B cell (primary cell): ENCODE measurements at regions not wholly inside any gene's neighbourhood (a gene's known extent, or its start where the extent isn't known, plus 50 kb on each side); places are given as distances from the start of the nearest gene placed in this dataset.

Experiments
- EZH2 ChIP-seq: IDR thresholded peaks from 2 replicates; pipeline ENCODE4 v1.6.1; 2012; ENCODE audit warnings: borderline replicate concordance, low read depth, mild to moderate bottlenecking, moderate library complexity, low read length; ENCODE audit not compliant: insufficient read depth, poor library complexity, severe bottlenecking
- TF ChIP-seq, protein P1 (sequence below): fragments of 200-600 bp; IDR thresholded peaks from one replicate; pipeline ENCODE4 v1.8.0; 2022; ENCODE audit warnings: antibody characterized with exemption, mild to moderate bottlenecking

DNA sequence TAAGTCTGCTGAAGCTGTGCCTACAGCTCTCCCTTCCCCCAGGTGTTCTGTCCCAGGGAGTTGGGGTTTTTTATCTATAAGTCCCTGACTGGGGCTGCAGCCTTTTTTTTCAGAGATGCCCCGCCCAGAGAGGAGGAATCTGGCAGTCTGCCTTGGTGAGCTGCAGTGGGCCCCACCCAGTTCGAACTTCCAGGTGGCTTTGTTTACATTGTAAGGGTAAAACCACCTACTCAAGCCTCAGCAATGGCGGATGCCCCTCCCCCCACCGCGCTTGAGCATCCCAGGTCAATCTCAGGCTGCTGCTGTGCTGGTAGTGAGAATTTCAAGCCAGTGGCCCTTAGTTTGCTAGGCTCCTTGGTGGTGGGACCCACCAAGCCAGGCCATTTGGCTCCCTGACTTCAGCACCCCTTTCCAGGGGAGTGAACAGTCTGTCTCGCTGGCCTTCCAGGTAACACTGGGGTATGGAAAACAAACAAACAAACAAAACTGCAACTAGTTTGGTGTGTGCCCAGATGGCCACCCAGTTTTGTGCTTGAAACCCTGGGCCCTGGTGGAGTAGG lies 189.4 kb downstream of the MFSD1 start:
- TF ChIP-seq, protein P1, sequence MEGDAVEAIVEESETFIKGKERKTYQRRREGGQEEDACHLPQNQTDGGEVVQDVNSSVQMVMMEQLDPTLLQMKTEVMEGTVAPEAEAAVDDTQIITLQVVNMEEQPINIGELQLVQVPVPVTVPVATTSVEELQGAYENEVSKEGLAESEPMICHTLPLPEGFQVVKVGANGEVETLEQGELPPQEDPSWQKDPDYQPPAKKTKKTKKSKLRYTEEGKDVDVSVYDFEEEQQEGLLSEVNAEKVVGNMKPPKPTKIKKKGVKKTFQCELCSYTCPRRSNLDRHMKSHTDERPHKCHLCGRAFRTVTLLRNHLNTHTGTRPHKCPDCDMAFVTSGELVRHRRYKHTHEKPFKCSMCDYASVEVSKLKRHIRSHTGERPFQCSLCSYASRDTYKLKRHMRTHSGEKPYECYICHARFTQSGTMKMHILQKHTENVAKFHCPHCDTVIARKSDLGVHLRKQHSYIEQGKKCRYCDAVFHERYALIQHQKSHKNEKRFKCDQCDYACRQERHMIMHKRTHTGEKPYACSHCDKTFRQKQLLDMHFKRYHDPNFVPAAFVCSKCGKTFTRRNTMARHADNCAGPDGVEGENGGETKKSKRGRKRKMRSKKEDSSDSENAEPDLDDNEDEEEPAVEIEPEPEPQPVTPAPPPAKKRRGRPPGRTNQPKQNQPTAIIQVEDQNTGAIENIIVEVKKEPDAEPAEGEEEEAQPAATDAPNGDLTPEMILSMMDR, result no peak
- no peak for TF ChIP-seq EZH2
